SK-N-SH (cell line): ENCODE measurements at regions not wholly inside any gene's neighbourhood (a gene's known extent, or its start where the extent isn't known, plus 50 kb on each side); places are given as distances from the start of the nearest gene placed in this dataset.

Experiments used
- CTCF ChIA-PET: fragments of 300-600, 350-600 bp; formaldehyde crosslinking; extraction: SDS; loops from one replicate; lab custom pipeline; 2021; lab: Yijun Ruan, JAX
- POLR2A ChIA-PET: fragments of 350-600 bp; sonication (Branson Sonifier 250); formaldehyde crosslinking; extraction: SDS; loops from one replicate; lab custom pipeline; 2020; ENCODE audit warnings: antibody characterized with exemption, inconsistent platforms; lab: Yijun Ruan, JAX
- DNase-seq: peaks from one replicate; pipeline ENCODE4 v3.0.0; 2012
- H2AFZ ChIP-seq: fragments of 200-600 bp; sonication (generic); 2 replicates; pipeline ENCODE4 v1.8.1; 2016; ENCODE audit warnings: antibody characterized with exemption, mild to moderate bottlenecking, low read depth
- H3F3A ChIP-seq: fragments of 200-600 bp; sonication (generic); replicated peaks from 2 replicates; pipeline ENCODE3; 2016; ENCODE audit warnings: antibody characterized with exemption, mild to moderate bottlenecking; ENCODE audit not compliant: insufficient read depth
- H3K27ac ChIP-seq, 2 experiments: fragments of 200-500 bp in 1 of 2; fragments of 200-600 bp in 1 of 2; sonication (Bioruptor generic) in 1 of 2; sonication (generic), shearing (Covaris generic) in 1 of 2; 2 replicates each; pipeline versions ENCODE4 v1.5.1 to v1.6.1; 2014 to 2016; ENCODE audit warnings: low read depth in 2 of 2, inconsistent platforms in 1 of 2, low read length in 1 of 2, mild to moderate bottlenecking in 1 of 2, mixed read lengths in 1 of 2
- H3K27me3 ChIP-seq: fragments of 200-600 bp; sonication (generic), shearing (Covaris generic); 2 replicates; pipeline ENCODE4 v1.6.1; 2016; ENCODE audit warnings: mixed run types; ENCODE audit not compliant: insufficient read depth
- H3K36me3 ChIP-seq, 2 experiments: fragments of 200-500 bp in 1 of 2; fragments of 200-600 bp in 1 of 2; sonication (Bioruptor generic) in 1 of 2; sonication (generic) in 1 of 2; replicated peaks in 1 of 2; 2 replicates each; pipeline versions ENCODE3 to v1.5.1; 2014 to 2016; ENCODE audit warnings: low read length in 1 of 2, mild to moderate bottlenecking in 1 of 2; ENCODE audit not compliant: insufficient read depth in 2 of 2, control insufficient read depth in 1 of 2
- H3K4me1 ChIP-seq, 2 experiments: fragments of 200-500 bp in 1 of 2; fragments of 200-600 bp in 1 of 2; sonication (Bioruptor generic) in 1 of 2; sonication (generic), shearing (Covaris generic) in 1 of 2; 2 replicates each; pipeline versions ENCODE4 v1.5.1 to v1.6.1; 2014 to 2016; ENCODE audit warnings: low read depth in 1 of 2, low read length in 1 of 2, mixed run types in 1 of 2; ENCODE audit not compliant: insufficient read depth in 2 of 2, control insufficient read depth in 1 of 2
- H3K4me2 ChIP-seq: fragments of 200-600 bp; sonication (generic), shearing (Covaris generic); 2 replicates; pipeline ENCODE4 v1.6.1; 2017; ENCODE audit warnings: mixed run types
- H3K4me3 ChIP-seq, 2 experiments: fragments of 200-500 bp in 1 of 2; fragments of 200-600 bp in 1 of 2; sonication (Bioruptor generic) in 1 of 2; sonication (generic), shearing (Covaris generic) in 1 of 2; 2 replicates each; pipeline versions ENCODE4 v1.5.1 to v1.8.1; 2014 to 2016; ENCODE audit warnings: low read depth in 2 of 2, inconsistent platforms in 1 of 2, low read length in 1 of 2, mild to moderate bottlenecking in 1 of 2, mixed read lengths in 1 of 2, moderate library complexity in 1 of 2
- H3K79me2 ChIP-seq: fragments of 200-600 bp; sonication (generic); 2 replicates; pipeline ENCODE4 v1.8.1; 2017; ENCODE audit warnings: mild to moderate bottlenecking; ENCODE audit not compliant: insufficient read depth
- H3K9ac ChIP-seq: fragments of 200-600 bp; sonication (generic); 2 replicates; pipeline ENCODE4 v1.6.1; 2017; ENCODE audit warnings: mixed run types
- H3K9me2 ChIP-seq: fragments of 200-600 bp; sonication (generic); 2 replicates; pipeline ENCODE4 v1.6.1; 2017; ENCODE audit warnings: mixed run types
- H3K9me3 ChIP-seq: fragments of 200-600 bp; sonication (generic); 2 replicates; pipeline ENCODE4 v1.6.1; 2017; ENCODE audit warnings: mixed run types, mild to moderate bottlenecking, moderate library complexity
- H4K20me1 ChIP-seq: fragments of 200-600 bp; sonication (generic); 2 replicates; pipeline ENCODE4 v1.6.1; 2017; ENCODE audit warnings: mild to moderate bottlenecking, mixed run types; ENCODE audit not compliant: insufficient read depth
- CHD2 ChIP-seq: fragments of 150-350 bp; IDR thresholded peaks from 2 replicates; pipeline ENCODE4 v1.6.1; 2018; ENCODE audit warnings: low read length; ENCODE audit not compliant: partially characterized antibody
- ELF1 ChIP-seq: IDR thresholded peaks from 2 replicates; pipeline ENCODE4 v1.4.0; 2012
- EP300 ChIP-seq, 2 experiments: IDR thresholded peaks; 2 replicates each; pipeline versions ENCODE4 v1.4.0 to v1.6.1; 2012; ENCODE audit warnings: borderline replicate concordance in 1 of 2, low read depth in 1 of 2, low read length in 1 of 2
- EZH2phosphoT487 ChIP-seq: fragments of 200-600 bp; sonication (generic); IDR thresholded peaks from 2 replicates; pipeline ENCODE4 v1.6.1; 2017; ENCODE audit warnings: low read depth, mixed run types, mild to moderate bottlenecking, antibody characterized with exemption, moderate library complexity, borderline replicate concordance
- FOSL2 ChIP-seq: IDR thresholded peaks from 2 replicates; pipeline ENCODE4 v1.4.0; 2012; ENCODE audit warnings: low read depth, mild to moderate bottlenecking, moderate library complexity, borderline replicate concordance
- FOXM1 ChIP-seq: IDR thresholded peaks from 2 replicates; pipeline ENCODE4 v1.4.0; 2012; ENCODE audit warnings: low read depth, mild to moderate bottlenecking
- NRF1 ChIP-seq: IDR thresholded peaks from 2 replicates; pipeline ENCODE4 v1.6.1; 2012; ENCODE audit warnings: low read depth, mild to moderate bottlenecking, low read length
- POLR2AphosphoS5 ChIP-seq: IDR thresholded peaks from 2 replicates; pipeline ENCODE4 v1.6.1; 2012; ENCODE audit warnings: low read depth, low read length
- RCOR1 ChIP-seq: fragments of 150-350 bp; IDR thresholded peaks from 2 replicates; pipeline ENCODE4 v1.6.1; 2017; ENCODE audit warnings: antibody characterized with exemption, low read length
- RFX5 ChIP-seq: IDR thresholded peaks from 2 replicates; pipeline ENCODE4 v1.6.1; 2012; ENCODE audit warnings: mild to moderate bottlenecking, improper control_type of control experiment, low read length
- RXRA ChIP-seq: IDR thresholded peaks from 2 replicates; pipeline ENCODE4 v1.4.0; 2012; ENCODE audit warnings: low read depth, mild to moderate bottlenecking, borderline replicate concordance
- SMC3 ChIP-seq: IDR thresholded peaks from 2 replicates; pipeline ENCODE4 v1.6.1; 2012; ENCODE audit warnings: low read depth, low read length, improper control_type of control experiment
- TCF12 ChIP-seq: IDR thresholded peaks from 2 replicates; pipeline ENCODE4 v1.4.0; 2012
- TEAD4 ChIP-seq: IDR thresholded peaks from 2 replicates; pipeline ENCODE4 v1.4.0; 2012; ENCODE audit warnings: mild to moderate bottlenecking, borderline replicate concordance; ENCODE audit not compliant: insufficient read depth
- WGBS: methylation state at CpG from one replicate; pipeline ENCODE4 v1.1.6; 2017; ENCODE audit warnings: low lambda C conversion rate; 5-methylcytosine and 5-hydroxymethylcytosine counted together
- TF ChIP-seq, protein P1 (sequence below): IDR thresholded peaks from 2 replicates; pipeline ENCODE4 v1.4.0; 2012; ENCODE audit warnings: low read depth
- TF ChIP-seq, protein P2 (sequence below): fragments of 200-600 bp; sonication (generic); IDR thresholded peaks from 2 replicates; pipeline ENCODE4 v1.6.1; 2017; ENCODE audit warnings: antibody characterized with exemption, mild to moderate bottlenecking, moderate library complexity
- TF ChIP-seq, protein P3 (sequence below): IDR thresholded peaks from 2 replicates; pipeline ENCODE4 v1.4.0; 2012; ENCODE audit warnings: low read depth, borderline replicate concordance
- TF ChIP-seq, protein P4 (sequence below): IDR thresholded peaks from 2 replicates; pipeline ENCODE4; 2012

DNA sequence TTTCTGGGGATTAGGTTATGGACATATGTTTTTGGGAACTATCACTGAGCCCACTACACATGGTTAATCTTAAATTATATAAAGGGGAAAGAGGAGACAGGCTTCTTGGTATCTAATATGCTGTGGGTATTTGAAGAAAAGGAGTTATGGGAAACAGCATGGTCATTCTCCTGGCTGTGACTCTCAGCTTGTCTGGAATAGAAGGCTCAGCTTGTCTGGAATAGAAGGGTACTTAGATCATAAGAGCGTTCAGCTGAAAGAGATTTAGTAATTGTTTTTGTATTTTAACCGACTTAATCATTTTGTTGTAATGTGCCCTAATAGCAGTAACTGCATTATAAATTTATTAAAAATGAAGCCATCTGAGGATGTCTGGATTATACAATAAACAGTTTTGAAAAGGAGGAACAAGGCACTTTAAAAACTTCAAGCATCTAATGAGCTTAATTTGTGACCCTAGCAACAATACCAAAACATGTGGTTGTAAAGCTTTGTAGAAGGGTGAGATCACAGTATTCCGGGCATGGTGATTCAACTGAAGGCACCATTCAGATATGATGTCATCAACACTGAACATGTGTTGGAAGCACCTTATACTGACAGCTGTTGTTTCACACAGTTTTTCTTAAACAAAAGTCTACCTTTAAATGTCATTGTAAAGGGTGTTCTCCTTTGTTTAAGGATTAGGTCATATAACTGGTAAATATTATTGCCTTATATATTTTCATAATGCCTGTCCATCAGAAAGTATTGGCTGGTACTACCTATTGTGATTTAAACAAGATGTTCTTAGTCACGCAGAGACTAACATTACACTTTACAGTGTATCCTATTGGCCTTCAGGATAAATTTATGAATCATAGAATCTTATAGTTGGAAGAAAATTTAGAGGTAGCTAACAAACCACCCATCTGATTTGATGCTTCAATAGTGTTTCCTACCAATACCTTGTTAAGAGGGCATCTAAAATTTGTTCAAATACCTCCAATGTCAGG is 2174.1 kb upstream of the WWC1 start:
- Histone ChIP-seq H2AFZ (no peak overlapping the region), H3K4me1 (no peaks in the 10 kb centered on the region), H4K20me1 (no peaks in the 10 kb centered on the region), H3K27me3 (no peaks in the 10 kb centered on the region), H3K9me2 (no peaks in the 10 kb centered on the region), H3F3A (no peaks in the 10 kb centered on the region), H3K4me2 (no peak overlapping the region), H3K9ac (no peak overlapping the region), H3K79me2 (no peaks in the 10 kb centered on the region), H3K4me3 (no peak overlapping the region), H3K27ac (no peak overlapping the region), H3K36me3 (no peaks in the 10 kb centered on the region), H3K9me3 (no peaks in the 10 kb centered on the region)
- 24% methylated on average over 4 of the region's 4 CpGs for WGBS
- ChIA-PET POLR2A (no interaction called here), CTCF (no interaction called here)
- TF ChIP-seq, protein P1, sequence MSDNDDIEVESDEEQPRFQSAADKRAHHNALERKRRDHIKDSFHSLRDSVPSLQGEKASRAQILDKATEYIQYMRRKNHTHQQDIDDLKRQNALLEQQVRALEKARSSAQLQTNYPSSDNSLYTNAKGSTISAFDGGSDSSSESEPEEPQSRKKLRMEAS = no peak
- TF ChIP-seq FOXM1 = no peak
- no peak for TF ChIP-seq TEAD4
- no peak for TF ChIP-seq EP300 (IDR thresholded peaks at IDR 0.05; ENCODE audit: borderline replicate concordance in 1 of 2, low read depth in 1 of 2, low read length in 1 of 2)
- TF ChIP-seq RXRA = no peak
- TF ChIP-seq, protein P2, sequence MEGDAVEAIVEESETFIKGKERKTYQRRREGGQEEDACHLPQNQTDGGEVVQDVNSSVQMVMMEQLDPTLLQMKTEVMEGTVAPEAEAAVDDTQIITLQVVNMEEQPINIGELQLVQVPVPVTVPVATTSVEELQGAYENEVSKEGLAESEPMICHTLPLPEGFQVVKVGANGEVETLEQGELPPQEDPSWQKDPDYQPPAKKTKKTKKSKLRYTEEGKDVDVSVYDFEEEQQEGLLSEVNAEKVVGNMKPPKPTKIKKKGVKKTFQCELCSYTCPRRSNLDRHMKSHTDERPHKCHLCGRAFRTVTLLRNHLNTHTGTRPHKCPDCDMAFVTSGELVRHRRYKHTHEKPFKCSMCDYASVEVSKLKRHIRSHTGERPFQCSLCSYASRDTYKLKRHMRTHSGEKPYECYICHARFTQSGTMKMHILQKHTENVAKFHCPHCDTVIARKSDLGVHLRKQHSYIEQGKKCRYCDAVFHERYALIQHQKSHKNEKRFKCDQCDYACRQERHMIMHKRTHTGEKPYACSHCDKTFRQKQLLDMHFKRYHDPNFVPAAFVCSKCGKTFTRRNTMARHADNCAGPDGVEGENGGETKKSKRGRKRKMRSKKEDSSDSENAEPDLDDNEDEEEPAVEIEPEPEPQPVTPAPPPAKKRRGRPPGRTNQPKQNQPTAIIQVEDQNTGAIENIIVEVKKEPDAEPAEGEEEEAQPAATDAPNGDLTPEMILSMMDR = no peak
- no peak for TF ChIP-seq NRF1
- no peak for DNase-seq

DNA sequence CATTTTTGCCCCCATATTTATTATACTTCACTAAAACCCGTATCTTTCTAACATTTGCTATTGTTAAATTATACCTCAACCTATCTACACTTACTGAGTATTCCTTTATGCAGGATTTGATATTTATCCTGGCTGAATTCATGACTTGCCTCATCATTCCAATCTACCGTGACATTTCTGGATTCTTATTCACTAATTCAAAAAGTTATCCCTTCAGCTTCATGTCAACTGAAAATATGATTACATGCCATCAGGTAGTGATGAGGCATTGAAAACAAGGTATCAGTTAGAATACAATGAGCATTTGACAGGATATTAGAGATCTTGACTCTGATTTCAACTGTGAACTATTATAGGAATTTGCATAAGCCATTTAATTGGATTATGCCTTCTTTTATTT is 2171.9 kb upstream of the WWC1 start:
- H3K9ac ChIP-seq = no peak overlapping the region
- no peaks in the 10 kb centered on the region for H3F3A ChIP-seq
- H3K27me3 ChIP-seq = no peaks in the 10 kb centered on the region
- no peak overlapping the region for H2AFZ ChIP-seq
- DNase-seq = no peak
- no peaks in the 10 kb centered on the region; a peak in 1 of 4 replicates for H3K4me1 ChIP-seq
- ChIA-PET POLR2A (no interaction called here), CTCF (interaction anchor here (1.1 kb wide), 1 partner anchor 14 kb away, joined by 3 read pairs; no protein-coding TSS in a partner anchor)
- no peaks in the 10 kb centered on the region for H3K79me2 ChIP-seq
- no peak overlapping the region for H3K27ac ChIP-seq
- H3K4me3 ChIP-seq = no peak overlapping the region
- no peaks in the 10 kb centered on the region for H4K20me1 ChIP-seq
- no peaks in the 10 kb centered on the region for H3K36me3 ChIP-seq
- no peak overlapping the region for H3K4me2 ChIP-seq
- WGBS = 15% methylated on average over 2 of the region's 2 CpGs
- H3K9me3 ChIP-seq = no peaks in the 10 kb centered on the region
- TF ChIP-seq, protein P3, sequence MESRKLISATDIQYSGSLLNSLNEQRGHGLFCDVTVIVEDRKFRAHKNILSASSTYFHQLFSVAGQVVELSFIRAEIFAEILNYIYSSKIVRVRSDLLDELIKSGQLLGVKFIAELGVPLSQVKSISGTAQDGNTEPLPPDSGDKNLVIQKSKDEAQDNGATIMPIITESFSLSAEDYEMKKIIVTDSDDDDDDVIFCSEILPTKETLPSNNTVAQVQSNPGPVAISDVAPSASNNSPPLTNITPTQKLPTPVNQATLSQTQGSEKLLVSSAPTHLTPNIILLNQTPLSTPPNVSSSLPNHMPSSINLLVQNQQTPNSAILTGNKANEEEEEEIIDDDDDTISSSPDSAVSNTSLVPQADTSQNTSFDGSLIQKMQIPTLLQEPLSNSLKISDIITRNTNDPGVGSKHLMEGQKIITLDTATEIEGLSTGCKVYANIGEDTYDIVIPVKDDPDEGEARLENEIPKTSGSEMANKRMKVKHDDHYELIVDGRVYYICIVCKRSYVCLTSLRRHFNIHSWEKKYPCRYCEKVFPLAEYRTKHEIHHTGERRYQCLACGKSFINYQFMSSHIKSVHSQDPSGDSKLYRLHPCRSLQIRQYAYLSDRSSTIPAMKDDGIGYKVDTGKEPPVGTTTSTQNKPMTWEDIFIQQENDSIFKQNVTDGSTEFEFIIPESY = no peak
- no peak for TF ChIP-seq ELF1
- no peak for TF ChIP-seq SMC3
- no peak for TF ChIP-seq EZH2phosphoT487
- TF ChIP-seq FOSL2 = no peak
- no peak for TF ChIP-seq RFX5
- TF ChIP-seq NRF1 = no peak
- TF ChIP-seq, protein P1 = no peak
- TF ChIP-seq TCF12 = no peak
- no peak for TF ChIP-seq TEAD4
- no peak for TF ChIP-seq RCOR1
- no peak for TF ChIP-seq POLR2AphosphoS5
- no peak for TF ChIP-seq CHD2
- TF ChIP-seq, protein P4, sequence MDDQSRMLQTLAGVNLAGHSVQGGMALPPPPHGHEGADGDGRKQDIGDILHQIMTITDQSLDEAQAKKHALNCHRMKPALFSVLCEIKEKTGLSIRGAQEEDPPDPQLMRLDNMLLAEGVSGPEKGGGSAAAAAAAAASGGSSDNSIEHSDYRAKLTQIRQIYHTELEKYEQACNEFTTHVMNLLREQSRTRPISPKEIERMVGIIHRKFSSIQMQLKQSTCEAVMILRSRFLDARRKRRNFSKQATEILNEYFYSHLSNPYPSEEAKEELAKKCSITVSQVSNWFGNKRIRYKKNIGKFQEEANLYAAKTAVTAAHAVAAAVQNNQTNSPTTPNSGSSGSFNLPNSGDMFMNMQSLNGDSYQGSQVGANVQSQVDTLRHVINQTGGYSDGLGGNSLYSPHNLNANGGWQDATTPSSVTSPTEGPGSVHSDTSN = no peak
- no peaks in the 10 kb centered on the region for H3K9me2 ChIP-seq
